K562 (cell line): ENCODE measurements at regions not wholly inside any gene's neighbourhood (a gene's known extent, or its start where the extent isn't known, plus 50 kb on each side); places are given as distances from the start of the nearest gene placed in this dataset.

ENCODE experiments used
- ATAC-seq: fragments of 200-7000 bp; cut with Tn5 transposase; 3 replicates; pipeline ENCODE4 v1.9.1; 2020; ENCODE audit warnings: moderate library complexity
- BruUV-seq: library from RNA; stranded (reverse); fragments of 400-500 nt; replicated peaks from 2 replicates; lab custom pipeline; 2021; lab: Mats Ljungman, UMichigan
- CTCF ChIA-PET: fragments of 300-600 bp; formaldehyde crosslinking; extraction: SDS; loops from one replicate; lab custom pipeline; 2021; ENCODE audit warnings: low intra/inter-chr PET ratio; lab: Yijun Ruan, JAX
- POLR2A ChIA-PET: fragments of 300-600, 350-650 bp; sonication (Branson Sonifier 250); formaldehyde crosslinking; extraction: SDS; loops from one replicate; lab custom pipeline; 2021; ENCODE audit warnings: antibody characterized with exemption, inconsistent platforms; lab: Yijun Ruan, JAX
- DNase-seq, 4 experiments: peaks; one replicate each; pipeline versions ENCODE4 v3.0.0 to v3.0.0-alpha.2; 2011 to 2018; ENCODE audit warnings: low spot score in 3 of 4, mixed read lengths in 3 of 4; ENCODE audit errors: extremely low read depth in 1 of 4
- FAIRE-seq: peaks from 2 replicates; lab custom pipeline; 2011; peaks lifted over from hg19 to GRCh38; lab: Jason Lieb, UNC
- H2AFZ ChIP-seq: 2 replicates; pipeline ENCODE4 v1.6.0; 2011; ENCODE audit warnings: low read depth, low read length, control low read depth, inconsistent platforms
- H3K27ac ChIP-seq: fragments of 200-600 bp; 3 replicates; pipeline ENCODE4 v1.8.0; 2011; ENCODE audit warnings: low read depth, mild to moderate bottlenecking, control low read depth, inconsistent platforms, low read length, moderate library complexity, mixed read lengths; ENCODE audit errors: extremely low read depth
- H3K27me3 ChIP-seq, 2 experiments: fragments of 300-600 bp in 1 of 2; 2 replicates in 1 of 2; 3 replicates in 1 of 2; pipeline versions ENCODE4 v1.6.0 to v1.8.0; 2011; ENCODE audit warnings: inconsistent platforms in 2 of 2, low read length in 2 of 2, mild to moderate bottlenecking in 1 of 2, mixed read lengths in 1 of 2, moderate library complexity in 1 of 2; ENCODE audit not compliant: control insufficient read depth in 2 of 2, insufficient read depth in 2 of 2
- H3K36me3 ChIP-seq: fragments of 300-600 bp; 3 replicates; pipeline ENCODE4 v1.8.0; 2011; ENCODE audit warnings: mild to moderate bottlenecking, low read length, inconsistent platforms; ENCODE audit not compliant: control insufficient read depth, insufficient read depth
- H3K4me1 ChIP-seq, 2 experiments: fragments of 200-600 bp in 1 of 2; replicated peaks in 1 of 2; 2 replicates in 1 of 2; 3 replicates in 1 of 2; pipeline versions ENCODE4 v1.5.1 to v1.8.0; 2011; ENCODE audit warnings: inconsistent platforms in 2 of 2, low read length in 2 of 2, mild to moderate bottlenecking in 1 of 2, mixed read lengths in 1 of 2, moderate library complexity in 1 of 2; ENCODE audit not compliant: control insufficient read depth in 2 of 2, insufficient read depth in 2 of 2
- H3K4me2 ChIP-seq: 2 replicates; pipeline ENCODE4 v1.6.1; 2011; ENCODE audit warnings: low read length, control low read depth, inconsistent platforms, mixed read lengths; ENCODE audit not compliant: insufficient read depth
- H3K4me3 ChIP-seq: fragments of 200-600 bp; sonication (generic), shearing (Covaris generic); 2 replicates; pipeline ENCODE4 v1.5.1; 2016; ENCODE audit warnings: control low read depth, inconsistent platforms
- H3K79me2 ChIP-seq: fragments of 200-600 bp; 3 replicates; pipeline ENCODE4 v1.8.0; 2011; ENCODE audit warnings: low read length, inconsistent platforms; ENCODE audit not compliant: control insufficient read depth, insufficient read depth
- H3K9ac ChIP-seq, 2 experiments: 2 replicates each; pipeline versions ENCODE4 v1.6.0 to v1.6.1; 2011; ENCODE audit warnings: low read depth in 2 of 2, low read length in 2 of 2, control low read depth in 1 of 2, inconsistent platforms in 1 of 2, mild to moderate bottlenecking in 1 of 2, mixed read lengths in 1 of 2; ENCODE audit not compliant: insufficient read depth in 1 of 2
- H3K9me1 ChIP-seq: one replicate; pipeline ENCODE4 v1.6.0; 2011; ENCODE audit warnings: inconsistent platforms, mild to moderate bottlenecking, low read length, moderate library complexity; ENCODE audit not compliant: control insufficient read depth, insufficient read depth
- H3K9me3 ChIP-seq: replicated peaks from 2 replicates; pipeline ENCODE4 v1.5.1; 2011; ENCODE audit warnings: low read depth, low read length, inconsistent platforms; ENCODE audit not compliant: control insufficient read depth, insufficient read depth
- H4K20me1 ChIP-seq: replicated peaks from 2 replicates; pipeline ENCODE4 v1.6.1; 2011; ENCODE audit warnings: low read length, inconsistent platforms, mixed read lengths; ENCODE audit not compliant: control insufficient read depth, insufficient read depth
- BACH1 ChIP-seq: fragments of 200-800 bp; sonication (Bioruptor generic); IDR thresholded peaks from 2 replicates; pipeline ENCODE4 v1.6.1; 2016; ENCODE audit warnings: missing genetic modification characterization, missing compliant biosample characterization
- GTF2B ChIP-seq: IDR thresholded peaks from 2 replicates; pipeline ENCODE4 v1.6.1; 2011; ENCODE audit not compliant: insufficient read length; ENCODE audit errors: extremely low read depth
- GTF3C2 ChIP-seq: IDR thresholded peaks from 3 replicates; pipeline ENCODE4 v1.6.1; 2011; ENCODE audit warnings: borderline replicate concordance, mild to moderate bottlenecking, moderate library complexity; ENCODE audit not compliant: insufficient read length; ENCODE audit errors: extremely low read depth
- HCFC1 ChIP-seq: IDR thresholded peaks from 2 replicates; pipeline ENCODE4 v1.6.1; 2012; ENCODE audit warnings: low read depth, low read length, improper control_type of control experiment
- HDAC8 ChIP-seq: fragments of 450-650 bp; IDR thresholded peaks from 2 replicates; pipeline ENCODE4 v1.6.1; 2016; ENCODE audit warnings: mild to moderate bottlenecking, missing genetic modification characterization, moderate library complexity, missing compliant biosample characterization
- KLF13 ChIP-seq: fragments of 450-650 bp; IDR thresholded peaks from 2 replicates; pipeline ENCODE4 v1.6.1; 2016; ENCODE audit warnings: missing genetic modification characterization, low read depth, mild to moderate bottlenecking, missing compliant biosample characterization, moderate library complexity, borderline replicate concordance
- KLF16 ChIP-seq: IDR thresholded peaks from 2 replicates; pipeline ENCODE4 v1.6.1; 2016; ENCODE audit warnings: antibody characterized with exemption
- MBD1 ChIP-seq: fragments of 250-450 bp; sonication (Bioruptor Pico); IDR thresholded peaks from 2 replicates; pipeline ENCODE4 v1.8.0; 2022; ENCODE audit warnings: inconsistent platforms
- PHF20 ChIP-seq: fragments of 450-650 bp; IDR thresholded peaks from 2 replicates; pipeline ENCODE4 v1.6.1; 2018; ENCODE audit not compliant: partially characterized antibody
- RFX1 ChIP-seq: fragments of 450-650 bp; IDR thresholded peaks from 2 replicates; pipeline ENCODE4 v1.6.1; 2016; ENCODE audit warnings: mild to moderate bottlenecking, moderate library complexity
- SREBF2 ChIP-seq: sonication (generic); formaldehyde crosslinking; IDR thresholded peaks from 2 replicates; pipeline ENCODE4 v1.4.0; 2020; ENCODE audit warnings: mild to moderate bottlenecking, missing genetic modification reagents
- XRCC3 ChIP-seq: fragments of 450-650 bp; IDR thresholded peaks from 2 replicates; pipeline ENCODE4 v1.6.1; 2017; ENCODE audit warnings: mild to moderate bottlenecking, moderate library complexity
- ZNF507 ChIP-seq: conservative IDR thresholded peaks from 2 replicates; pipeline ENCODE4 v1.6.1; 2017; ENCODE audit warnings: missing genetic modification characterization, missing compliant biosample characterization
- ZNF551 ChIP-seq: fragments of 250-450 bp; sonication (Bioruptor Pico); IDR thresholded peaks from 2 replicates; pipeline ENCODE4 v1.5.0; 2021; ENCODE audit warnings: mild to moderate bottlenecking, moderate library complexity
- ZNF592 ChIP-seq: fragments of 450-650 bp; IDR thresholded peaks from 2 replicates; pipeline ENCODE4 v1.6.1; 2017; ENCODE audit warnings: antibody characterized with exemption, mild to moderate bottlenecking
- in situ Hi-C: fragments of 300-500 bp; cut with MboI; formaldehyde crosslinking; loops from 4 replicates; pipeline ENCODE4 v1.15.0; 2018; ENCODE audit warnings: inconsistent platforms, mixed read lengths
- intact Hi-C: fragments of 100-400 bp; cut with micrococcal nuclease; formaldehyde crosslinking; loops from 2 replicates; pipeline ENCODE4 v1.14.2; 2022

GRCh38 chr12:88646824-88647223 lies 66.6 kb upstream of the KITLG start:
- H3K4me2 ChIP-seq, result no peak overlapping the region
- CTCF ChIA-PET, result no interaction called here
- BruUV-seq, result no TSS peak
- intact Hi-C loops (no loop called here), in situ Hi-C loops (no loop called here)
- POLR2A ChIA-PET, result no interaction called here
- no peak overlapping the region for H3K9ac ChIP-seq
- H3K79me2 ChIP-seq, result no peaks in the 10 kb centered on the region
- no peaks in the 10 kb centered on the region for H3K9me3 ChIP-seq
- no peak for FAIRE-seq
- no peak for DNase-seq
- no peak overlapping the region for H3K27ac ChIP-seq
- no peaks in the 10 kb centered on the region for H3K4me1 ChIP-seq
- no peaks in the 10 kb centered on the region for H4K20me1 ChIP-seq
- no peak for ATAC-seq
- no peaks in the 10 kb centered on the region for H3K27me3 ChIP-seq
- no peaks in the 10 kb centered on the region for H3K36me3 ChIP-seq
- no peaks in the 10 kb centered on the region for H3K9me1 ChIP-seq
- no peak overlapping the region for H3K4me3 ChIP-seq
- H2AFZ ChIP-seq, result no peak overlapping the region
- TF ChIP-seq SREBF2 (CRISPR knock-in tag), result no peak
- no peak for TF ChIP-seq PHF20
- TF ChIP-seq HDAC8 (tag), result no peak
- no peak for TF ChIP-seq RFX1
- TF ChIP-seq GTF3C2, result no peak
- TF ChIP-seq XRCC3, result no peak
- no peak for TF ChIP-seq ZNF551 (CRISPR knock-in tag)
- no peak for TF ChIP-seq GTF2B
- TF ChIP-seq ZNF507 (tag), result no peak
- no peak for TF ChIP-seq MBD1
- TF ChIP-seq HCFC1, result no peak
- no peak for TF ChIP-seq BACH1 (tag)
- no peak for TF ChIP-seq KLF16
- no peak for TF ChIP-seq ZNF592
- TF ChIP-seq KLF13 (tag), result no peak
